Keratinocyte (primary cell): ENCODE measurements at regions not wholly inside any gene's neighbourhood (a gene's known extent, or its start where the extent isn't known, plus 50 kb on each side); places are given as distances from the start of the nearest gene placed in this dataset.

Source experiments
- DNase-seq: peaks from one replicate; pipeline ENCODE4 v3.0.0-alpha.2; 2011; ENCODE audit warnings: low read depth, missing footprints, low spot score
- FAIRE-seq: peaks from 2 replicates; lab custom pipeline; 2011; peaks lifted over from hg19 to GRCh38; lab: Jason Lieb, UNC
- H2AFZ ChIP-seq: 2 replicates; pipeline ENCODE4 v1.6.0; 2012; ENCODE audit warnings: low read length, control low read depth, inconsistent platforms; ENCODE audit not compliant: control insufficient read depth
- H3K27ac ChIP-seq: 2 replicates; pipeline ENCODE4 v1.5.1; 2011; ENCODE audit warnings: low read length; ENCODE audit not compliant: control insufficient read depth, insufficient read depth
- H3K27me3 ChIP-seq: 3 replicates; pipeline ENCODE4 v1.6.0; 2011; ENCODE audit warnings: low read length; ENCODE audit not compliant: control insufficient read depth, insufficient read depth; ENCODE audit errors: extremely low read depth
- H3K36me3 ChIP-seq, 2 experiments: 2 replicates in 1 of 2; 3 replicates in 1 of 2; pipeline ENCODE4 v1.5.1; 2011; ENCODE audit warnings: low read length in 2 of 2, mild to moderate bottlenecking in 1 of 2; ENCODE audit not compliant: control insufficient read depth in 2 of 2, insufficient read depth in 2 of 2; ENCODE audit errors: extremely low read depth in 1 of 2
- H3K4me1 ChIP-seq: 3 replicates; pipeline ENCODE4 v1.5.1; 2011; ENCODE audit warnings: low read length; ENCODE audit not compliant: control insufficient read depth, insufficient read depth; ENCODE audit errors: extremely low read depth
- H3K4me2 ChIP-seq: 3 replicates; pipeline ENCODE4 v1.6.0; 2011; ENCODE audit warnings: low read depth, low read length; ENCODE audit not compliant: control insufficient read depth, insufficient read depth; ENCODE audit errors: extremely low read depth
- H3K4me3 ChIP-seq, 3 experiments: fragments of 200-600 bp in 1 of 3; sonication (generic) in 1 of 3; 2 replicates in 2 of 3; 3 replicates in 1 of 3; pipeline ENCODE4 v1.5.1; 2011 to 2016; ENCODE audit warnings: low read length in 3 of 3, mild to moderate bottlenecking in 3 of 3, control low read depth in 2 of 3, inconsistent platforms in 1 of 3, low read depth in 1 of 3, mixed read lengths in 1 of 3, mixed run types in 1 of 3, moderate library complexity in 1 of 3; ENCODE audit not compliant: control insufficient read depth in 2 of 3, insufficient read depth in 2 of 3; ENCODE audit errors: extremely low read depth in 1 of 3
- H3K79me2 ChIP-seq: 2 replicates; pipeline ENCODE4 v1.6.0; 2012; ENCODE audit warnings: low read length; ENCODE audit not compliant: control insufficient read depth, insufficient read depth
- H3K9ac ChIP-seq: 3 replicates; pipeline ENCODE4 v1.6.0; 2011; ENCODE audit warnings: low read length; ENCODE audit not compliant: control insufficient read depth, insufficient read depth; ENCODE audit errors: extremely low read depth
- H3K9me1 ChIP-seq: 3 replicates; pipeline ENCODE4 v1.6.0; 2011; ENCODE audit warnings: low read length; ENCODE audit not compliant: control insufficient read depth, insufficient read depth; ENCODE audit errors: extremely low read depth
- H3K9me3 ChIP-seq: 2 replicates; pipeline ENCODE4 v1.5.1; 2012; ENCODE audit warnings: low read depth, low read length; ENCODE audit not compliant: control insufficient read depth
- H4K20me1 ChIP-seq: 3 replicates; pipeline ENCODE4 v1.6.0; 2011; ENCODE audit warnings: low read length; ENCODE audit not compliant: control insufficient read depth, insufficient read depth; ENCODE audit errors: extremely low read depth
- CTCF ChIP-seq, 3 experiments: IDR thresholded peaks in 1 of 3; conservative IDR thresholded peaks in 1 of 3; optimal IDR thresholded peaks in 1 of 3; 2 replicates in 2 of 3; 3 replicates in 1 of 3; pipeline versions ENCODE3 to v1.5.1; 2011; ENCODE audit warnings: low read length in 3 of 3, mild to moderate bottlenecking in 3 of 3, moderate library complexity in 2 of 3, control low read depth in 1 of 3, inconsistent platforms in 1 of 3; ENCODE audit not compliant: insufficient read depth in 2 of 3; ENCODE audit errors: extremely low read depth in 1 of 3
- EZH2 ChIP-seq: IDR thresholded peaks from one replicate; pipeline ENCODE4 v1.6.1; 2012; ENCODE audit warnings: inconsistent platforms, mild to moderate bottlenecking, low read length, moderate library complexity
- dilution Hi-C: fragments of 300-500 bp; cut with MboI; formaldehyde crosslinking; loops from one replicate; pipeline ENCODE4 v1.7.0; 2020; ENCODE audit warnings: low sequenced_read_pairs; ENCODE audit not compliant: extremely low pct_ligation_motif_present

- Histone ChIP-seq H2AFZ (no peak overlapping the region), H3K4me2 (no peak overlapping the region), H4K20me1 (no peaks in the 10 kb centered on the region), H3K27me3 (peaks cover 5% of the 10 kb centered on the region), H3K4me3 (no peak overlapping the region), H3K9me3 (no peaks in the 10 kb centered on the region), H3K79me2 (no peaks in the 10 kb centered on the region), H3K9ac (no peak overlapping the region), H3K9me1 (no peaks in the 10 kb centered on the region), H3K27ac (no peak overlapping the region), H3K36me3 (no peaks in the 10 kb centered on the region), H3K4me1 (no peaks in the 10 kb centered on the region)
- dilution Hi-C loops = no loop called here
- FAIRE-seq = no peak
- TF ChIP-seq CTCF (optimal IDR thresholded peaks at IDR 0.05 in 1 of 3, IDR thresholded peaks at IDR 0.05 in 1 of 3, conservative IDR thresholded peaks at IDR 0.05 in 1 of 3; ENCODE audit: extremely low read depth in 1 of 3, insufficient read depth in 2 of 3, low read length in 3 of 3) (no peak), EZH2 (no peak)
- DNase-seq = no peak
Observed at GRCh38 chr11:131201674-131202073, 168.7 kb upstream of the NTM start.

DNA sequence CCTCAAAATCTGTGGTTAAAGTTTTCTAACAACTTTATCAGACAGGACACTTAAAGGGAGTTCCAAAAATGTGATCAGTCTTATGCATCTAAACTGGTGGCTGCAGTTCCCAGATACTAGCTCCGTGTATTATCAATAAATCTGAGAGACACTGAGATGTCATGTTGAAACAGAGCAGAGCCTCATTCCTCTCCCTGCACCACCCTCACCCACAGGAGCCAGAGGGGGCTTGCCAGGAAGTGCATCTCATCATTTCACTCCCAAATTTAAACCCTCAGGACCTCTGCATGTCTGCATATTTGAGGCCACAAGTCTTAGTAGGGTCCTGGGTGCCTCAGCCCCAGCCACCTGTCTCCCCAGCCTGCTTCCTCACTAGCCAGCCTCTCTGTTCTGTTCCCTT is 167.4 kb upstream of the NTM start:
- Histone ChIP-seq H3K9me3 (no peaks in the 10 kb centered on the region), H4K20me1 (no peaks in the 10 kb centered on the region), H2AFZ (no peak overlapping the region), H3K4me1 (no peaks in the 10 kb centered on the region), H3K36me3 (no peaks in the 10 kb centered on the region), H3K4me3 (no peak overlapping the region), H3K27me3 (peaks cover 2% of the 10 kb centered on the region), H3K27ac (no peak overlapping the region), H3K9ac (no peak overlapping the region), H3K9me1 (no peaks in the 10 kb centered on the region), H3K79me2 (no peaks in the 10 kb centered on the region), H3K4me2 (no peak overlapping the region)
- DNase-seq = no peak
- dilution Hi-C loops = no loop called here
- no peak for FAIRE-seq
- TF ChIP-seq EZH2 = no peak
- TF ChIP-seq CTCF (optimal IDR thresholded peaks at IDR 0.05 in 1 of 3, IDR thresholded peaks at IDR 0.05 in 1 of 3, conservative IDR thresholded peaks at IDR 0.05 in 1 of 3; ENCODE audit: extremely low read depth in 1 of 3, insufficient read depth in 2 of 3, low read length in 3 of 3) = no peak
